ENCODE measurements at regions not wholly inside any gene's neighbourhood (a gene's known extent, or its start where the extent isn't known, plus 50 kb on each side); places are given as distances from the start of the nearest gene placed in this dataset.

DNA sequence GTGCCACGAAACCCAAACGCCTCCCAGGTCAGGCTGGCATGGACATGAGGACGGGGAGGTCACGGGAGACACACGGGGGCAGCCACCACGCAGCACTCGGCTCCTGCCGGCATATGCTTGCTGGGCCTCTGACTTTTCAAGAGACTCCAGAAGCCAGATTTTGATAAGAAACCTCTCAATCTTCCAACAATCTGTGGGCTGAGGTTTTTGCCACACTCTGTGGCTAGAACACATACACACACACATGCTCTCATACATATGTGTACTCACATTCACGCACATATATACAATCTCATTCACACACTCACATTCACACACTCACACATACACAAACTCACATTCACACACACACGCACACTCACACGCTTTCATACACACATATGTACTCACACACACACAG, 86.7 kb upstream of the LINGO1 start:
- Histone ChIP-seq H3K9ac (ENCODE audit: low read depth, low read length) (no peak overlapping the region), H3K36me3 (ENCODE audit: control insufficient read depth, insufficient read depth, low read length) (no peaks in the 10 kb centered on the region), H3K4me1 (ENCODE audit: control insufficient read depth, insufficient read depth, low read length) (peaks cover 4% of the 10 kb centered on the region)

DNA sequence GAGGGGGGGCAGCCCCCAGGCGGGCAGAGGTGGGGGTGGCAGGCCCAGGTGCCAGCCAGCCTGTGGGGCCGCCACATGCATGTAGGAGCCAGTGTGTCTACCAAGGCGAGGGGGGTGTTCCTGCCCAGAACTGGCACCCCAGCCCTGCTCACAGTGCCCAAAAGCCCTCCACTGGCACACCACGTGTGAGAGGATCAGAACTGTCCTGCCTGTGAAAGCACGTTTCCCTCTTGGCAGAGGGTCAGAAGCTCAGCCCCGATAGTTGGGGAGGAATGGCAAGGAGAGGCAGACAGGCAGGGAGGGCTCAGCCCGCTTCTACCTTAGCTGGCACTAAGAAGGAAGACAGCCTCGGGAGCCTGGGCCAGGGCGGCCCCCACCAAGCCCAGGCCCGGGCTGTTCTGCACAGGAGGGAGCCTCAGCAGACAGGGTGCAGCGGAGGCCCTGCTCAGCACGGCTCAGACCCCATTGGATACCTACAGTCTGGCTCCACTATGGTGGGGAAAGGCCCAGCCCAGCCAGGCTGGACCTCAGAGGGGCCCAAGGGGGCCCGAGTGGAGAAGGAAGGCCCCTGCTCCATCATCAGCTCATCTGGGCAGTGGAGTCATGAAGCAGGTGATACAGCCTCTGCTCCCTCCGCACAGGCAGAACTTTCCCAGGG, 84.8 kb upstream of the LINGO1 start:
- Histone ChIP-seq H3K4me3 (ENCODE audit: low read depth, low read length) (no peak overlapping the region), H3K27me3 (ENCODE audit: control insufficient read depth, insufficient read depth, low read length) (no peaks in the 10 kb centered on the region), H3K9ac (ENCODE audit: low read depth, low read length) (no peak overlapping the region), H3K36me3 (ENCODE audit: control insufficient read depth, insufficient read depth, low read length) (no peaks in the 10 kb centered on the region), H3K4me1 (ENCODE audit: control insufficient read depth, insufficient read depth, low read length) (no peaks in the 10 kb centered on the region), H3K9me3 (ENCODE audit: control insufficient read depth, insufficient read depth, low read length) (no peaks in the 10 kb centered on the region)

More for the DNA sequence above, 86.7 kb upstream of the LINGO1 start:
- H3K4me3 ChIP-seq (ENCODE audit: low read depth, low read length): no peak overlapping the region
- H3K27me3 ChIP-seq (ENCODE audit: control insufficient read depth, insufficient read depth, low read length): no peaks in the 10 kb centered on the region
- H3K9me3 ChIP-seq (ENCODE audit: control insufficient read depth, insufficient read depth, low read length): no peaks in the 10 kb centered on the region

DNA sequence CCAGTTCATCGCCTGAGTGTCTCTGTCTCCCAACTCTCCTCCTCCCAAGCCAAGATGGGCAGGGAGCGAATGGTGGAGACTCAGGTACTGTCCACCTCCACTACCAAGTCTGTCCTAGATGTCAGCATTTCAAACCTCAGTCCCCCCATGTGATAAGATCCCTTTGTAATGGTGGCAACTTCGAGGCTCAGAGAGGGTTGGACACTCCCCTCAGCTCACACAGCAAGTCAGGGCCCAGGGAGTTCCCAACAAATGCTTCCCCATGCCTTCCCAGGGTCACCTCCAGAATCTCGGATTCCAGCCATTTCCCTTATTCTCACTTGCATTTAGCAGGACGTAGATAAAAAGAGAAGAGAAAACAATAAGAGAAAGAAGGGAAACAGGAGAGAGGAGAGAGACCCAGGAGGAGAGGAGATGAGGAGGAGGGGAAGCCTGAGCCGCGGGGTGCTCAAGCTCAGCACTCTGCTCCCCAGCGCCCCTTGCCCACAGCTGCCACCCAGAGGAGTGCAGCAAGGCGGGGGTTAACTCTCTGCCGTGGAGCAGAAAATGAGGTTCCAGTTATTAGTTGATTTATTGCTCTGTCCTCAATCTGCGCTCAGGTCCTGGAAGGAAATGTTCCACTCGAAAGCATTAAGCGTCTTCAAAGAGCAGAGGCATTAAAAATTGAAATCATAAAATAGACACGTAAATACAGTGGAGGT, 84.1 kb upstream of the LINGO1 start:
- Histone ChIP-seq H3K9me3 (ENCODE audit: control insufficient read depth, insufficient read depth, low read length) (no peaks in the 10 kb centered on the region), H3K27me3 (ENCODE audit: control insufficient read depth, insufficient read depth, low read length) (no peaks in the 10 kb centered on the region), H3K9ac (ENCODE audit: low read depth, low read length) (no peak overlapping the region), H3K4me1 (ENCODE audit: control insufficient read depth, insufficient read depth, low read length) (no peaks in the 10 kb centered on the region), H3K36me3 (ENCODE audit: control insufficient read depth, insufficient read depth, low read length) (no peaks in the 10 kb centered on the region), H3K4me3 (ENCODE audit: low read depth, low read length) (no peak overlapping the region)

DNA sequence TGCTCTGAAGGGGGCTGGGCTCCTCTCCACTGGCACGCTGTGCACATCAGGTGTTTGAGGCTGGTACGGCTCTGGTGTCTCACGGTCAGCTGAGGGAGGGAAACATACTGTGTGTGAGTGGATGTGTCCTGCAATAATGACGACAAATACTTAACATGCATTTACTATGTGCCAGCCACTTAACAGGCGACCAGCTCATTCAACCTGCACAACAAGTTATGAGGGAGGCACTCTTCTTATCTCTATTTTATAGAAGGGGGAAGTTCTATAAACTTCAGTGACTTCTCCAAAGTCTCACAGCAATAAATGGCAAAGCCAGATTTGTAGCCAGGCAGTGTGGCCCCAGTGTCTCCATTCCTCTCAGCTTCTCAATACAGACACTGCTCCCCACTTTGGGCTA, 83.1 kb upstream of the LINGO1 start:
- Histone ChIP-seq H3K4me1 (ENCODE audit: control insufficient read depth, insufficient read depth, low read length) (no peaks in the 10 kb centered on the region), H3K9ac (ENCODE audit: low read depth, low read length) (no peak overlapping the region), H3K27me3 (ENCODE audit: control insufficient read depth, insufficient read depth, low read length) (no peaks in the 10 kb centered on the region), H3K9me3 (ENCODE audit: control insufficient read depth, insufficient read depth, low read length) (no peaks in the 10 kb centered on the region), H3K4me3 (ENCODE audit: low read depth, low read length) (no peak overlapping the region), H3K36me3 (ENCODE audit: control insufficient read depth, insufficient read depth, low read length) (no peaks in the 10 kb centered on the region)

DNA sequence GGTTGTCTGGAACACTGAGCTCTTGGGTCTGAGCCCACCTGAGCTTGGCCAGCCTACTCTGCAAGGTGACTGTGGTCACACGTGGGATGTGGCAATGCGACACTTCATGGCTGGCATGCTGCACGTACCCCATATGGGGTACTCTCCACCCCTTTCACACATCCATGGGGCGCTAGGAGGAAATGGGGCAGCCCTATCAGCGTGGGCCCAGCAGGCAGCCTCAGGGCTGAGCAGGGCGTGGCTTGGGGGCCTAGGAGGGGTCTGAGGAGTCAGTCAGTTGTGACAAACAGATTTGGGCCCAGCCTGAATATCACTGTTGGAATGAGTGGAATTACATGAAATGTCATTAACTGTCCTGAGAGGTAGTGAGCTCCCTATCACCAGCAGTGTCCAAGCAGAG, 82.3 kb upstream of the LINGO1 start:
- Histone ChIP-seq H3K9ac (ENCODE audit: low read depth, low read length) (no peak overlapping the region), H3K9me3 (ENCODE audit: control insufficient read depth, insufficient read depth, low read length) (no peaks in the 10 kb centered on the region), H3K4me3 (ENCODE audit: low read depth, low read length) (no peak overlapping the region), H3K27me3 (ENCODE audit: control insufficient read depth, insufficient read depth, low read length) (no peaks in the 10 kb centered on the region), H3K36me3 (ENCODE audit: control insufficient read depth, insufficient read depth, low read length) (no peaks in the 10 kb centered on the region), H3K4me1 (ENCODE audit: control insufficient read depth, insufficient read depth, low read length) (no peaks in the 10 kb centered on the region)

DNA sequence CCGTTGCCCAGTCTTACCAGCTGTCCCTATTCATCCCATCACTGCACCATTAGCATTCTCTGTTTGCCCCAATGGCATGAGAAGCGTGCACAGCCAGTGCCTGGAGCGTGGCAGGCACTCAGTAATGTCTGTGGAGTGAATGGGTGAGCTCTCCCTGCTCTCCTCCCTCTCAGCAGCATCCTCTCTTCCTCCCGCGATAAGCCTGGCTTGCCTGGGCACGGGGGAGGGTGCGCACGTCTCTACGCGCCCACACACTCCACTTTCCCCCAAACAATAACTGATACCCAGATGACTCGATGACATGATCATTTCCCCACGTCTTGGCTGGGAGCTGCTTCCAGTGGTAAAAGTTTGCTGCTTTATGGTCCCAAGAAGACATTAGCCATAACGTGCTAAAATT, 81.8 kb upstream of the LINGO1 start:
- Histone ChIP-seq H3K4me1 (ENCODE audit: control insufficient read depth, insufficient read depth, low read length) (no peaks in the 10 kb centered on the region), H3K4me3 (ENCODE audit: low read depth, low read length) (no peak overlapping the region), H3K27me3 (ENCODE audit: control insufficient read depth, insufficient read depth, low read length) (no peaks in the 10 kb centered on the region), H3K36me3 (ENCODE audit: control insufficient read depth, insufficient read depth, low read length) (no peaks in the 10 kb centered on the region), H3K9ac (ENCODE audit: low read depth, low read length) (no peak overlapping the region), H3K9me3 (ENCODE audit: control insufficient read depth, insufficient read depth, low read length) (no peaks in the 10 kb centered on the region)

DNA sequence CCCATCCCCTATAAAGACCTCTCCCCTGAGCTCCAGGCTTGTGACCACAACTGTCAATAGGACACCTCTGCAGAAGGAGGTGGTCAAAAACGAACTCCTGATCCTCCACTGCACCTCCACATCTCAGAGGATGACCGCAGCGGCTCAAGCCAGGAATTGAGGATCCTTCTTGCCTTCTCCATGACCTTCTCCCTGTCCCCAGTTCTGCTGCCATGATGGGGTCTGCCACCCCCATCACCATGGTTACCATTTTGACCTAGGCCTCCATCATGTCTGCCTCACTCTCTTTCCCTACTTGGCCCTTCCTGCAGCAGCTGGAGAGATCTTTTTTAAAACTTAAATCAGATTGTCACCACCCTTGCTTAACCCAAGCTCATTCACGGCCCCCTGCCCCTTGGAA, 81.3 kb upstream of the LINGO1 start:
- no peak overlapping the region for H3K4me3 ChIP-seq (ENCODE audit: low read depth, low read length)
- no peaks in the 10 kb centered on the region for H3K4me1 ChIP-seq (ENCODE audit: control insufficient read depth, insufficient read depth, low read length)
- H3K9ac ChIP-seq (ENCODE audit: low read depth, low read length): no peak overlapping the region
- no peaks in the 10 kb centered on the region for H3K27me3 ChIP-seq (ENCODE audit: control insufficient read depth, insufficient read depth, low read length)
- no peaks in the 10 kb centered on the region for H3K36me3 ChIP-seq (ENCODE audit: control insufficient read depth, insufficient read depth, low read length)
- H3K9me3 ChIP-seq (ENCODE audit: control insufficient read depth, insufficient read depth, low read length): no peaks in the 10 kb centered on the region

DNA sequence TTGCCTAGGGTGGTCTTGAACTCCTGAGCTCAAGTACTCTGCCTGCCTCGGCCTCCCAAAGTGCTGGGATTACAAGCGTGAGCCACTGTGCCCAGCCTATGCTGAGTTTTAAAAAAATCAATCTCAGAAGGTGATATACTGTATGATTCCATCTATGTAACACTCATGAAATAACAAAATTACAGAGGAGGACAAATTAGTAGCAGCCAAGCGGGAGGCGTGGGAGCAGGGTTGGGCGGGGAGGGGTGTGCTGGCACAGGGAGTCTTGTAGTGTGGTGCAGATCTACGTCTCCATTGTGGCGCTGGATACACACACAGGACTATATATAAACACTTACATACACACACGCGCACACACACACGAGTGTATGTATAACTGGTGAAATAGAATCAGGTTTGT, 80.6 kb upstream of the LINGO1 start:
- no peaks in the 10 kb centered on the region for H3K27me3 ChIP-seq (ENCODE audit: control insufficient read depth, insufficient read depth, low read length)

DNA sequence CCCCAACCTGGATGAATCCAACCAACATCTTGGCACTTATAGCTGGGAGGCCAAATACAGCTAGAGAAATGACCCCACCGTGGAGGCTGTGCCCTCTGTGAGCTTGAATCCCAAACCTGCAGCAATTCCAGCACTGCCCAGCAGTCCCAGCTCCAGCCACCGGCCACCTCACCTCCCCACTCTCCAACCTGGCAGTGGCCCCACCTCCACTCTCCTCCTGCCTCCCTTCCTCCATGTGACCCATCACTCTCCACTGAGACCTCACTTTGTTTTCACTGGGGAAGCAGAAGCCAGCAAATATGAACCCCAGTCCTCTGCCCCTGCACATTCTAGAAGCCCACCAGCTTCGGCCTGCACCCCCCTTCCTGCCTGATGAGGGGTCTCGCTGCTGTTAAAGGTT, 79.7 kb upstream of the LINGO1 start:
- Histone ChIP-seq H3K27me3 (ENCODE audit: control insufficient read depth, insufficient read depth, low read length) (no peaks in the 10 kb centered on the region), H3K9ac (ENCODE audit: low read depth, low read length) (no peak overlapping the region), H3K9me3 (ENCODE audit: control insufficient read depth, insufficient read depth, low read length) (no peaks in the 10 kb centered on the region), H3K4me3 (ENCODE audit: low read depth, low read length) (no peak overlapping the region), H3K4me1 (ENCODE audit: control insufficient read depth, insufficient read depth, low read length) (no peaks in the 10 kb centered on the region), H3K36me3 (ENCODE audit: control insufficient read depth, insufficient read depth, low read length) (no peaks in the 10 kb centered on the region)

More for the DNA sequence above, 80.6 kb upstream of the LINGO1 start:
- Histone ChIP-seq H3K9me3 (ENCODE audit: control insufficient read depth, insufficient read depth, low read length) (no peaks in the 10 kb centered on the region), H3K4me1 (ENCODE audit: control insufficient read depth, insufficient read depth, low read length) (no peaks in the 10 kb centered on the region), H3K9ac (ENCODE audit: low read depth, low read length) (no peak overlapping the region), H3K4me3 (ENCODE audit: low read depth, low read length) (no peak overlapping the region), H3K36me3 (ENCODE audit: control insufficient read depth, insufficient read depth, low read length) (no peaks in the 10 kb centered on the region)

DNA sequence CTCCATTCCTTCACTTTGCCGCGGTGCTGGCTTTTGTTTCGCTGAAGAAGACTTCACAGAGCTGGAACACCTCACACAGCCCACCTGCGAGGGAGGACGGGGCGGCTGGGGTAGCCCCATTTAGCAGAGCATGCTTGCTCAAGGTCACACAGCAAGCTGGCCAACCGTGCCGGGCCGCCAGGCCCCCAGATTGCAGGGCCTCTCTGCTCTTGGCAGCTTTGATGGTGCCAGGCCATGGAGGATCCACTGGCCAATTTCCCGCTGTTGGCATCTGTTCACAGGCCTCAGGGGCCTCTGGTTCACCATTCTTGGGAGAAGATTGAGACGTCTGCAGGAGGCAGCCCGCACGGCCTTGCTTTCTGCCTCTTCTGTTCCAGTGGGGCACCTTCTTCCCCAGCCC, 77.9 kb upstream of the LINGO1 start:
- no peaks in the 10 kb centered on the region for H3K9me3 ChIP-seq (ENCODE audit: control insufficient read depth, insufficient read depth, low read length)
- H3K36me3 ChIP-seq (ENCODE audit: control insufficient read depth, insufficient read depth, low read length): no peaks in the 10 kb centered on the region
- H3K4me1 ChIP-seq (ENCODE audit: control insufficient read depth, insufficient read depth, low read length): no peaks in the 10 kb centered on the region
- no peak overlapping the region for H3K9ac ChIP-seq (ENCODE audit: low read depth, low read length)
- H3K27me3 ChIP-seq (ENCODE audit: control insufficient read depth, insufficient read depth, low read length): no peaks in the 10 kb centered on the region
- no peak overlapping the region for H3K4me3 ChIP-seq (ENCODE audit: low read depth, low read length)

DNA sequence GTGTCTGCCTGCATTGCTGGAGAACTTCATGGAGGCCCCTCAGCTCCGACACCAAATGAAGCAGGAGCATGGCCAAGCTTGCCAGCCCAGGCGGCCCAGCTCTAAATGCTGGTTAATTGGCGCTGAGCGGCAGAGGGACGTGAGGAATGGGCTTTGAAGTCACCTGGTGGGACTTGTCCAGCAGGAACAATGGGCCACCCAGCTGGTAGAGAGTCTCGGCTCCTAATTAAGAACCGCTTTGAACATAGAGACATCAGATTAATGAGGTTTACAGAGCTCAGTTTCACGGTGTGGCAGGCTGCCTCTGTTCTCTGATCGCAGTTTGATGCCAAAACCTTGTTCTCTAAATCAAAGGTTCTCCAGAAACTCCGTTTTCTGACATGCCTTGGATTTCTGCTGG, 77.5 kb upstream of the LINGO1 start:
- Histone ChIP-seq H3K4me3 (ENCODE audit: low read depth, low read length) (no peak overlapping the region), H3K27me3 (ENCODE audit: control insufficient read depth, insufficient read depth, low read length) (no peaks in the 10 kb centered on the region), H3K9ac (ENCODE audit: low read depth, low read length) (no peak overlapping the region), H3K36me3 (ENCODE audit: control insufficient read depth, insufficient read depth, low read length) (no peaks in the 10 kb centered on the region), H3K9me3 (ENCODE audit: control insufficient read depth, insufficient read depth, low read length) (no peaks in the 10 kb centered on the region), H3K4me1 (ENCODE audit: control insufficient read depth, insufficient read depth, low read length) (no peaks in the 10 kb centered on the region)

DNA sequence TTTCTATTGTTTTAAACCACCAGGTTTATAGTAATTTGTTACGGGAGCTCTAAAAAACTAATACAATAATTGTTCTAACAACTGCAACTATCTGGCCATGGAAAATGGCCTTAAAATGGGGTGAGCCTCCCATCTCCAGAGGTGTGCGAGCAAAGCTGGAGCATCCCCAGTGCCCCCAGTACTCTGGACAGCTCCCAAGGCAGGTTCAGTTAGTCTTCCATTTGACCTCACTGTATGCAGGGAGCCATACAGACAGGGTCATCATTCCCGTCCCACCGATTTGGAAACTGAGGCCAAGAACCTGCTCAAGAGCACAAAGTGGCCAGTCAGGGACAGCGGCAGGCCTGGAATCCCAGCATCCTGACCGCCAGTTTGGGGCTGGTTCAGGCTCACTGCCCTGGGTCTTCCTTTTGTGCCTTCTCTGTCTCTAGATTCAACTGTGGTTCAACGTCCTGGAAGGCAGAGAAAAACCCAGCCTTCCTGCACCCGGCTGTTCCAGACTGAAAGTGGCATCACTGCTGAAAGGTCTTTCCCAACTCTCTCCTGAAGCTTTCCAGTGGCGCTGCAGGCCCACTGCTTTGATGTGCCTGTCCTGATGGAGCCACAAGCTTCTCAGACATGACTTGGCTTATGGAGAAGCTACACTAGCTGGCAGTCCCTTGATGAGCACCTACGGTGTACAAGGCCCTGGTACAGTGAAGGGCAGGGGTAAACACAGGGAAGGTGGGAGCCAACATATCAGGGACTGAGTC, 76.6 kb upstream of the LINGO1 start:
- Histone ChIP-seq H3K9ac (ENCODE audit: low read depth, low read length) (no peak overlapping the region), H3K4me3 (ENCODE audit: low read depth, low read length) (no peak overlapping the region), H3K9me3 (ENCODE audit: control insufficient read depth, insufficient read depth, low read length) (no peaks in the 10 kb centered on the region), H3K4me1 (ENCODE audit: control insufficient read depth, insufficient read depth, low read length) (no peaks in the 10 kb centered on the region), H3K27me3 (ENCODE audit: control insufficient read depth, insufficient read depth, low read length) (no peaks in the 10 kb centered on the region), H3K36me3 (ENCODE audit: control insufficient read depth, insufficient read depth, low read length) (no peaks in the 10 kb centered on the region)
